ENCODE measurements at regions not wholly inside any gene's neighbourhood (a gene's known extent, or its start where the extent isn't known, plus 50 kb on each side); places are given as distances from the start of the nearest gene placed in this dataset.

DNA sequence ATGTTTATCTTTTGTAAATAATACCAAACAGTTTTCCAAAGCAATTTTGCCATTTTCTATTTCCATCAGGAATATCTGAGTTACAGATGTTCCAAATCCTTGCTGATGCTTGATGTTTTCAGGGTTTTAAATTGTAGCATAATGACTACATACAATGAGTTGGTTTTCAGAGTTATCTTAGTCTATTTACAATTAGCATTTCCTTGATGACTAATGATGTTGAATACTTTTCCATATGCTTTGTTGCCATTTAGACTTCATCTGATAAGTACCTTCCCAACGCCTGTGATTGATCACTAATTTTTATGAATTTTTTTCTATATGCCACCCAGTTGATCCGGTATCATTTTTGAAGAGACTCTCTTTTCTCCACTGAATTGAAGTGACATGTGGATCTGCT, 102.3 kb downstream of the SLC25A46 start:
- H3K4me3 ChIP-seq, result no peak overlapping the region
- H3K27ac ChIP-seq, result no peak overlapping the region
- DNase-seq (ENCODE audit: low spot score in 2 of 2), result no peak
- H3K36me3 ChIP-seq, result no peaks in the 10 kb centered on the region
- no peaks in the 10 kb centered on the region for H3K27me3 ChIP-seq
- TF ChIP-seq, protein P1, sequence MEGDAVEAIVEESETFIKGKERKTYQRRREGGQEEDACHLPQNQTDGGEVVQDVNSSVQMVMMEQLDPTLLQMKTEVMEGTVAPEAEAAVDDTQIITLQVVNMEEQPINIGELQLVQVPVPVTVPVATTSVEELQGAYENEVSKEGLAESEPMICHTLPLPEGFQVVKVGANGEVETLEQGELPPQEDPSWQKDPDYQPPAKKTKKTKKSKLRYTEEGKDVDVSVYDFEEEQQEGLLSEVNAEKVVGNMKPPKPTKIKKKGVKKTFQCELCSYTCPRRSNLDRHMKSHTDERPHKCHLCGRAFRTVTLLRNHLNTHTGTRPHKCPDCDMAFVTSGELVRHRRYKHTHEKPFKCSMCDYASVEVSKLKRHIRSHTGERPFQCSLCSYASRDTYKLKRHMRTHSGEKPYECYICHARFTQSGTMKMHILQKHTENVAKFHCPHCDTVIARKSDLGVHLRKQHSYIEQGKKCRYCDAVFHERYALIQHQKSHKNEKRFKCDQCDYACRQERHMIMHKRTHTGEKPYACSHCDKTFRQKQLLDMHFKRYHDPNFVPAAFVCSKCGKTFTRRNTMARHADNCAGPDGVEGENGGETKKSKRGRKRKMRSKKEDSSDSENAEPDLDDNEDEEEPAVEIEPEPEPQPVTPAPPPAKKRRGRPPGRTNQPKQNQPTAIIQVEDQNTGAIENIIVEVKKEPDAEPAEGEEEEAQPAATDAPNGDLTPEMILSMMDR (IDR thresholded peaks at IDR 0.05), result no peak
- no peaks in the 10 kb centered on the region for H3K4me1 ChIP-seq
- H3K9me3 ChIP-seq, result no peaks in the 10 kb centered on the region
- intact Hi-C loops (cut with DNase I), result no loop called here

DNA sequence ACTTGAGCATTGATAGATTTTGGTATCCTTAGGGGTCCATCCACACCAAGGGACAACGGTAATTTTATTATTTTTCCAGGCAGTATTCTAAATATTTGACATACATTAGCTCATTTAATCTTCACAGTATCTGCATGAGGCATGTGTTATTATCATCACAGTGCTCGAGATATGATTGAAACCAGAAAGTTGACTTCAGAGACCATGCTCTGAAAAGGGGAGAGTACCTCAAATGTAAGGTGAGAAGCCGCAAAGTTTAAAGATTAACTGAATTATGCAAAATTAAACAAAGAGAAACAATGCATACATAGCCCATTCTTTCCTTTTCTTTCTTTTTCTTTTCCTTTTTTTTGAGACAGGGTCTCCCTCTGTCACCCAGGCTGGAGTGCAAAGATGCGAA, 104.1 kb downstream of the SLC25A46 start:
- Histone ChIP-seq H3K36me3 (no peaks in the 10 kb centered on the region), H3K27me3 (no peaks in the 10 kb centered on the region), H3K4me1 (no peaks in the 10 kb centered on the region), H3K4me3 (no peak overlapping the region), H3K9me3 (no peaks in the 10 kb centered on the region), H3K27ac (no peak overlapping the region)
- DNase-seq (ENCODE audit: low spot score in 2 of 2), result no peak
- TF ChIP-seq, protein P1 (IDR thresholded peaks at IDR 0.05), result no peak
- intact Hi-C loops (cut with DNase I), result no loop called here

DNA sequence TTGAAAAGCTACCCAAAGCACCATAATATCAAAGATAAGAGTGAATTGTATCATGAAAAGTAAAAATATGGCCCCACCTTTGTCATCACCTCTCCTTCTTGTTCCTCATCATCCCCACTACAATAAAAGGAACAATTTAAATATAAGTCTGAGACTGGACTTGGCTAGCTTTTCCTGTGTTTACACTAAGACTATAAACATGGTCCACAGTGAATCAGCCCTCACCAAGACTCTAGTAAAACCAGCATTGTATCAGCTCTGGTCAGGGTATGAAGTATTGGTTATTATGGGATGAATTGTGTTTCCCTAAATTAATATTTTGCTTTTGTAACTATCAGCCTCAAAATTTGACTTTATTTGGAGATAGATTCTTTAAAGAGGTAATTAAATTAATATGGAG, 105.4 kb downstream of the SLC25A46 start:
- Histone ChIP-seq H3K36me3 (no peaks in the 10 kb centered on the region), H3K4me3 (no peak overlapping the region), H3K27ac (no peak overlapping the region), H3K27me3 (no peaks in the 10 kb centered on the region), H3K9me3 (no peaks in the 10 kb centered on the region), H3K4me1 (no peaks in the 10 kb centered on the region)
- TF ChIP-seq, protein P1 (IDR thresholded peaks at IDR 0.05), result no peak
- intact Hi-C loops (cut with DNase I), result no loop called here
- DNase-seq (ENCODE audit: low spot score in 2 of 2), result no peak

DNA sequence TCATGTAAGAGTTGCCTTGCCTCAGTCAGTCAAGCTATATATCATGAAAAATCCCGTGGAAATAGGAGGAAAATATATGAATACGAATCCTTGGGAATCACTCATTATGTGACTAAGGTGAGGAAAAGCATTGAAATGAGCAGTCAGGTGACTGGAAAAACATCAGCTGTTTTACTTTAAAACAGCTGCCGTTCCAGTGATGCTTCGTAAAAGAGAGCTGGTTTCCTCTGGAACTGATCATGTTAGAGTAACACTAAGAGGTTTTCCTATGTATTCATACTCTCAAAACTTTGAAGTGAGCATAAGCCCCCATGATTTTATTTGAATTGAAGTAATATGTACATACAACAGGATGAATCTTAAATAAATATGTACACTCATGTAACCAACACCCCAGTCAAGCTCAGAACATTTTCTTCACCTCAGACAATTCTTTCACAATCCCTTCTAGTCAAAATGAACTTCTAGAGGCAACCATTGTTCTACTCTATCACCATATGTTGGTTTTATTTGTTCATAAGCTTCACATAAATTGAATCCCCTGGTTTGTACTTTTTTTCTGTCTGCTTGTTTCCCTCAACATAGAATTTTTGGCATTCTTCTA, 107.7 kb downstream of the SLC25A46 start:
- TF ChIP-seq, protein P1 (IDR thresholded peaks at IDR 0.05), result no peak
- Histone ChIP-seq H3K9me3 (no peaks in the 10 kb centered on the region), H3K27ac (no peak overlapping the region), H3K4me3 (no peak overlapping the region), H3K36me3 (no peaks in the 10 kb centered on the region), H3K4me1 (no peaks in the 10 kb centered on the region), H3K27me3 (no peaks in the 10 kb centered on the region)
- intact Hi-C loops (cut with DNase I), result no loop called here
- DNase-seq (ENCODE audit: low spot score in 2 of 2), result no peak

DNA sequence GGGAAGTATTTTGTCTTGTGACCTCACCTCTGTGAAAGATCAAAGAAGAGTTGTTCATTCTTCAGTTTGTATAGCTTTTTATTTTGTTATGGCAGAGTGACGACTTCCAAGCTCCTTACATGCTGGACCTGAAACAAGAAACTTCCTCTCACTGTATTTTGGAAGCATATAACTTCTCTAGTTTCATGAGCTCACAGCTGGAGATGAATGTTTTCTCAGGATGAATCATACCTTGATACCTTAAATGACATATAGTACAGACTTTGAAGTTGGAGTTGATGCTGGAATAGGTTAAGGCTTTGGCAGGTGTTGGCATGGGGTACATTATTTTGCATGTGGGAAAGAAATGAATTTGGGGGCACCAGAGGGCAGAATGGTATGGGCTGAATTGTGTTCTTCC, 112.5 kb downstream of the SLC25A46 start:
- Histone ChIP-seq H3K36me3 (no peaks in the 10 kb centered on the region), H3K4me3 (no peak overlapping the region), H3K9me3 (no peaks in the 10 kb centered on the region), H3K27ac (no peak overlapping the region), H3K27me3 (no peaks in the 10 kb centered on the region), H3K4me1 (no peaks in the 10 kb centered on the region)
- intact Hi-C loops (cut with DNase I), result no loop called here
- TF ChIP-seq, protein P1 (IDR thresholded peaks at IDR 0.05), result no peak
- DNase-seq (ENCODE audit: low spot score in 2 of 2), result no peak

DNA sequence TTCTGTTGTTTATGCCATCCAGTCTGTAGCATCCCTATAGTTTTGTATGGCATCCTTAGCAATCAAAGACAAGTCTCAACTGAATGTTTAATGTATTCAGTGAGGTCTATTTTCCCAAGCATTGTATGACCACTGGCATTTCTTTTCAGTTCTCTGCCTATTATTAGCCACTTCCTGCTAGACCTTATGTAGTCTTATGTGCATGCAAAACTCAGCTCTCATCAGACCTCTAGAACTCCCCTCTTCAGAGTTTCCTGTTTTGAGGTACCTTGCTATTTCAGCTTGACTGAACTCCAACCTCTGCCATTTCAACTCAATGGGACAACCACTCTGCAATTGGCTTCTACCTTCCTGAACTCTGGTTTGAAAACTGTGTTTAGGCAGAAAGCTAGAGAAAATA, 113.2 kb downstream of the SLC25A46 start:
- Histone ChIP-seq H3K27me3 (no peaks in the 10 kb centered on the region), H3K27ac (no peak overlapping the region), H3K4me1 (no peaks in the 10 kb centered on the region), H3K4me3 (no peak overlapping the region), H3K36me3 (no peaks in the 10 kb centered on the region), H3K9me3 (no peaks in the 10 kb centered on the region)
- no peak for DNase-seq (ENCODE audit: low spot score in 2 of 2)
- intact Hi-C loops (cut with DNase I), result no loop called here
- TF ChIP-seq, protein P1 (IDR thresholded peaks at IDR 0.05), result no peak

Measured in ascending aorta (tissue), 2 donors.